Stimulated activated memory B cell treated with anti-CD40 and anti-IgM and Interleukin-4, amounts not matched to agents 10 μg/mL and 1 μg/mL and 100 μg/mL, for 72 hours (primary cell): ENCODE measurements at regions not wholly inside any gene's neighbourhood (a gene's known extent, or its start where the extent isn't known, plus 50 kb on each side); places are given as distances from the start of the nearest gene placed in this dataset.

Experiments used
- ATAC-seq: fragments of 150-1000 bp; cut with Tn5 transposase; 2 replicates; pipeline ENCODE4 v1.10.0; 2021
- H3K27ac Mint-ChIP-seq: one replicate; pipeline ENCODE4 v1.8.0; 2022; ENCODE audit warnings: mild to moderate bottlenecking, mixed read lengths
- H3K27me3 Mint-ChIP-seq: one replicate; pipeline ENCODE4 v1.8.0; 2022; ENCODE audit warnings: mixed read lengths
- H3K36me3 Mint-ChIP-seq: one replicate; pipeline ENCODE4 v1.8.0; 2022; ENCODE audit warnings: mixed read lengths
- H3K4me1 Mint-ChIP-seq: one replicate; pipeline ENCODE4 v1.8.0; 2022; ENCODE audit warnings: mixed read lengths
- H3K4me3 Mint-ChIP-seq: one replicate; pipeline ENCODE4 v1.8.0; 2022; ENCODE audit warnings: mild to moderate bottlenecking, moderate library complexity, mixed read lengths
- H3K9me3 Mint-ChIP-seq: one replicate; pipeline ENCODE4 v1.8.0; 2022; ENCODE audit warnings: mixed read lengths

DNA sequence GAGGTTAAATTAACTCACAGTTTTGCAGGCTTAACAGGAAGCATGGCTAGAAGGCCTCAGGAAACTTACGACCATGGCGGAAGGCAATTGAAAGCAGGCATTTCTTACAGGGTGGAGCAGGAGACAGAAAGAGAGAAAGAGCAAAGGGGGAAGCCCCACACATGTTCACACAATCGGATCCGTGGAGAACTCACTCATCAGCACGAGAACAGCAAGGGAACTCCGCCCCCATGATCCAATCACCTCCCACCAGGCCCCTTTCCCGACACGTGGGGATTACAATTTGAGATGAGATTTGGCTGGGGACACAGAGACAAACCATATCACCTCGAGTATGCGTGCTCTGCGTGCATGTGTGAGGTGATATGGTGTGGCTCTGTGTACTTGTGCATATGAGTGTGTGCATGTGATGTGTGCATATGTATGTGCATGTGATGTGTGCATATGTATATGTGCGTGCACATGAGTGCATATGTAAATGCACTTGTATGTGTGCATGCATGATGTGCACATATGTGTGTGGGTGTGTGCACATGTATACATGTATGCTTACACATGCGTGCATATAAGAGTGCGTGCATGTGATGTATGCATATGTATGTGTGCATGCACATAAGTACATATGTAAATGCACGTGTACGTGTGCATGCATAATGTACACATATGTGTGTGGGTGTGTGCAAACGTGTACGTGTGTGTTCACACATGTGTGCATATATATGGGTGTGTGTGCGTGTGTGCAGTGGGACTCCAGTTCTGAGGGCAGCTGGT is 108.7 kb upstream of the HDAC4 start:
- no peaks in the 10 kb centered on the region for H3K4me1 Mint-ChIP-seq
- no peaks in the 10 kb centered on the region for H3K36me3 Mint-ChIP-seq
- no peak for ATAC-seq
- H3K27me3 Mint-ChIP-seq, result no peaks in the 10 kb centered on the region
- H3K4me3 Mint-ChIP-seq, result no peak overlapping the region
- no peak overlapping the region for H3K27ac Mint-ChIP-seq
- H3K9me3 Mint-ChIP-seq, result peaks cover 2% of the 10 kb centered on the region

DNA sequence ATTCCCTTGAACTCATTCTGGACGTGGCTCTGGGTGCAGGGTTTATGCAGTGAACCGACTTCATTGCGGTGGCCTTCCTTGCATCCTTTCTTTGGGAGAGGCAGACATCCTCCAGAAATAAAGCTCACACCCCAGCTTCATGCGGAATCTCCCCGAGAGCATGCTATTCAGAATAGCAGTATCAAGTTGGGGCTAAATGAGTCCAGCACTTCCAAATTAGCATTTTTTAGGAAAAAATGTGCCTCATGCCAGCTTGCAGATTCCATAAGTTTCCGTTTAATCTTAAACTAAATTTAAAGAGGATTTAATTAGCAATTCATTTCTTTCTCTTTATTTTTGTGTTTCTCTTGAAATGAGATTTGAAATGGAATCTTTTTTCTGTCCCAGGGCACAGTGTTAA is 107.4 kb upstream of the HDAC4 start:
- Mint-ChIP-seq H3K27ac (no peak overlapping the region), H3K4me3 (no peak overlapping the region), H3K4me1 (no peaks in the 10 kb centered on the region), H3K36me3 (no peaks in the 10 kb centered on the region), H3K27me3 (peaks cover 7% of the 10 kb centered on the region), H3K9me3 (peaks cover 2% of the 10 kb centered on the region)
- ATAC-seq, result no peak

DNA sequence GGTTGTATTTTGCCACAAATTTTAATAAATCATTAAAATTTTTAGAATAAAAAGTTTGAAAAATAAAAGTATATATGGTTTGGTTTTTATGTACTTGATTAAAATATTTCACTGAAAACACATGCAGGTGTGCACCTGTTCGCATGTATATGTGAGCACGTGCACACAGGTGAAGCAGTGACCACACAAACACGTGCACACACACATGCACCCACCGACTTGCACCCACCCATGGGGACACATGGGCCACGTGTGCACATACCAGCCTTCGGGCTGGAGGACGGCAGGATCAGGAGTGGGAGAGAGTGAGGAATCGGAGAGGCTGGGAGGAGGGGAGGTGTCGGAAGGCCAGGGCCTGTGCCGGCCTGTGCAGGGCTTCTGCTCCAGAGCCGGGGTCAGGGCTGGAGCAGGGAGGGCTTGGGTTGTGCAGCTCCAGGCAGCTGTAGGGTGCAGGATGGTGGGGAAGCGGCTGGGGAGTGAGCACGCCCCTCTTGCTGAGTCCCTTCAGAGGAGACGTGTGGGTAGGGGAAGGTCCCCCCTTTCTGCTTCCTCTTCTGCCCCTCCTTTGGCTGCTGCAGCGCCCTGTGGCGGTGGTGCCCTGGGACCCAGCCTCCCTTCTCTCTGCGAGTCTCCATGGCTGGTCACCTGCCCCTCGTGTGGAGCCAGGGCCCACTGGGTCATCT is 106.9 kb upstream of the HDAC4 start:
- Mint-ChIP-seq H3K9me3 (no peaks in the 10 kb centered on the region), H3K27ac (no peak overlapping the region), H3K4me3 (no peak overlapping the region), H3K27me3 (peaks cover 11% of the 10 kb centered on the region), H3K4me1 (no peaks in the 10 kb centered on the region), H3K36me3 (no peaks in the 10 kb centered on the region)
- no peak for ATAC-seq

DNA sequence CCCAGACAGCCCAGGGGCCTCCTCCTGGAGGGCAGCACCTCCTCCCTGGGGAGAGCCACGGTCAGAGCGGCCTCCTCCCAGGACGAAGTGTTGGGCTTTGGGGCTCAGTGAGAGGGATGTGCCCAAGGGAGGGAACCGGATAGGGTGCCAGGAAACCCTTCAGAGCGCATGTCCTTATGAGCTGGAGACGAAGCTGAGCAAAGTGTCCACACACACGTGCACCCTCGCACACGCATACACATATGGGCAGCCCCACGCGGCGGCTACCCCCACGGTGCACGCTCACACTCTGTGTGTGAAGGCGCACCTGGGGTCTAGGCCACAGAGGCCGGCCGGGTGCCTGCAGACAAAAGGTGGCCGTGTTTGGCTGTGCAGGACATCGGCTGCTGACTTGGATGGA is 106.1 kb upstream of the HDAC4 start:
- no peaks in the 10 kb centered on the region for H3K9me3 Mint-ChIP-seq
- H3K36me3 Mint-ChIP-seq, result no peaks in the 10 kb centered on the region
- H3K27me3 Mint-ChIP-seq, result peaks cover 18% of the 10 kb centered on the region
- H3K27ac Mint-ChIP-seq, result no peak overlapping the region
- no peaks in the 10 kb centered on the region for H3K4me1 Mint-ChIP-seq
- no peak for ATAC-seq
- no peak overlapping the region for H3K4me3 Mint-ChIP-seq

DNA sequence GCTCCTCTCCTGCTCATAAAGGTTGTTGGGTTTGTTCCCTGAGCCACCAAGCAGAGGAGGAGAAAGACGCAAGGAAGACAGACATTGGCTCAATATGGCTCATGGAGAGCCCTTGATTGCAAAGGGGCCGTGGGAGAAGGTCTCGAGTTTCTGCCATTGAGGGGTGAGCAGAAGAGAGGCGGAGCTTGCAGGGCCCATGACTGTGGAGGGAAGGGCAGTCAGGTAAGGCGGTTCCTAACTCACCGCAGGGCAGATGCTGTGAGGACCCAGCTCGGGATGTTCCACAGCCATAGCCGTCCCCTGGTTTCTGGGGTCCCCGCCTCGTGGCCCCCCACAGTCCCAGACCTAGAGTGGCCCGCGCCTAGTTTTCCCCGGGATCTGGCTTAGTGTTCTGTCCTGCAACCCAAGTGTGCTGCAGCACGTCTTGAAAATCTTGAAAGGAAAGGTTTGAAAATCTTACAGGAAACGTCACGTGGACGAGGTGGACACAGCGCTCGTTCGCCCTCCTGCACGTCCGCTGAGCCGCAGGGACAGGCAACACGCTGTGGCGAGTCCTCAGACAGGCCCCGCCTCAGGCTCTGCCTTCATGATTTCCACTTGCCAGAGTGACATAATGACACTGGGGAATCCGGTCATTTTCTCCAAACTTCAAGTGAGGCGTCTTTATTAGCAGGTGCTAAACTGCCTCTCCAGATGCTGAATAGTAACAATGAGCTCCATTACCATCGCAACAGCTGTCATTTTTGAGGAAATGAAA is 105.5 kb upstream of the HDAC4 start:
- H3K36me3 Mint-ChIP-seq, result no peaks in the 10 kb centered on the region

DNA sequence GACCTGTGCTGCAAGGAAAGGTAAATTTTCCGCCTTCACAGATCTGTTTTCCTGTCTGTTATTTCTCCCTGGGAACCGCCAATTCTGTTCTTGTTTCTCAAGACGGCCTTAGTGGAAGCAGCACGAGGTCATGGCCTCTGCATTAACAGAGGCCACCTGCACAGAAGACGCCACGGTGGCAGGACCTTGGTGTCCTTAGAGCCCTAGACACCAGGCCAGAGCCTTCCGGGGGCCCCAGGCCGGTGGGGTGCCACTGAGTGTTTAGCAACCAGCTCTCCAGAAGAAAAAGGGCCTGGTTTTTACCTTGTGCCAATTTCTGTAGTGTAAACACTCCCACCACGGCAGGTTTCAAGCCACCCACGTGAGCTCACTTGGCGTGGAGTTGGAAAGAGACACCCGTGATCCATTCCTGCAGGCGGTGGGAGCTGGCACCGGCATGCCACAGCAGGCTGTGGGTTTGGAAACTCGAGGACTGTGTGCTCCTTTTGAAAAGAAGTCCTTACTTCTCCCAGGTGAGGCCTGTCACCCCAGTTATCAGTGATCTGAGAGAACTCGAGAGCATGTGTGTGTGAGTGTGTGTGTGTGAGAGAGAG is 103.9 kb upstream of the HDAC4 start:
- Mint-ChIP-seq H3K27ac (no peak overlapping the region), H3K4me3 (no peak overlapping the region), H3K27me3 (peaks cover 39% of the 10 kb centered on the region), H3K36me3 (no peaks in the 10 kb centered on the region), H3K9me3 (no peaks in the 10 kb centered on the region), H3K4me1 (no peaks in the 10 kb centered on the region)
- no peak for ATAC-seq

More for the DNA sequence above, 105.5 kb upstream of the HDAC4 start:
- H3K4me1 Mint-ChIP-seq, result no peaks in the 10 kb centered on the region
- no peak overlapping the region for H3K27ac Mint-ChIP-seq
- ATAC-seq, result no peak
- peaks cover 25% of the 10 kb centered on the region for H3K27me3 Mint-ChIP-seq
- H3K4me3 Mint-ChIP-seq, result no peak overlapping the region
- no peaks in the 10 kb centered on the region for H3K9me3 Mint-ChIP-seq

DNA sequence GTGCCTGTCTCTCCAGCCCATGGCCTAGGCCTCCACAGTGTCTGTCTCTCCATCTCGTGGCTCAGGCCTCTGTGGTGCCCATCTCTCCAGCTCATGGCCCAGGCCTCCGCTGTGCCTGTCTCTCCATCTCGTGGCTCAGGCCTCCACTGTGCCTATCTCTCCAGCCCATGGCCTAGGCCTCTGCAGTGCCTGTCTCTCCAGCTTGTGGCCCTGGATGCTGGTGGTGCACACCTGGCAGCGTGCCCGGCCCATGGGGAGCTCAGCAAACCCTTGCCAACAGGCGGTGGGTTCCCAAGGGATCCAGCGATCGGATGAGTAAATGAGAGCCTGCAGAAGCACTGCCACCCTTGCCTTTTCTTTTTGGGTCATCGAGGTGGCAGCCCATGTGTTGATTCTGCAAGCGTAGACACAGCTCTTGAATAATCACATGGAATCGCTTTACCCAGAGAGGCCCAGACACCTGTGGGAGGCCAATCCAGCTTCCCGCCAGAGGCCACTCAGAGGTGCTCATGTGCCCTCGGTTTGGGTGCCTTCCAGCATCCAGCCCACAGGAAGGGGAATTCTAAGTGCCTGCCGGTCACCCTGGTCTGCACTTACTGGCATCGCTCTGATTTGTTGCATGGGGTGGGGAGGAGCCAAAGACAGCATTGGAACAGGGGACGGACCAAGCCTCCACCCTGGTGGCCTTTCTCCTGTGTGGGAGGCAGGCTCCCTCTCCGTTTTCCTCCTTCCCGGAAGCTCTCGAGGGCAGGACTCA is 101.8 kb upstream of the HDAC4 start:
- H3K9me3 Mint-ChIP-seq, result no peaks in the 10 kb centered on the region
- H3K27ac Mint-ChIP-seq, result no peak overlapping the region
- H3K4me1 Mint-ChIP-seq, result no peaks in the 10 kb centered on the region
- no peak for ATAC-seq
- H3K4me3 Mint-ChIP-seq, result no peak overlapping the region
- H3K36me3 Mint-ChIP-seq, result no peaks in the 10 kb centered on the region
- H3K27me3 Mint-ChIP-seq, result peaks cover 54% of the 10 kb centered on the region

DNA sequence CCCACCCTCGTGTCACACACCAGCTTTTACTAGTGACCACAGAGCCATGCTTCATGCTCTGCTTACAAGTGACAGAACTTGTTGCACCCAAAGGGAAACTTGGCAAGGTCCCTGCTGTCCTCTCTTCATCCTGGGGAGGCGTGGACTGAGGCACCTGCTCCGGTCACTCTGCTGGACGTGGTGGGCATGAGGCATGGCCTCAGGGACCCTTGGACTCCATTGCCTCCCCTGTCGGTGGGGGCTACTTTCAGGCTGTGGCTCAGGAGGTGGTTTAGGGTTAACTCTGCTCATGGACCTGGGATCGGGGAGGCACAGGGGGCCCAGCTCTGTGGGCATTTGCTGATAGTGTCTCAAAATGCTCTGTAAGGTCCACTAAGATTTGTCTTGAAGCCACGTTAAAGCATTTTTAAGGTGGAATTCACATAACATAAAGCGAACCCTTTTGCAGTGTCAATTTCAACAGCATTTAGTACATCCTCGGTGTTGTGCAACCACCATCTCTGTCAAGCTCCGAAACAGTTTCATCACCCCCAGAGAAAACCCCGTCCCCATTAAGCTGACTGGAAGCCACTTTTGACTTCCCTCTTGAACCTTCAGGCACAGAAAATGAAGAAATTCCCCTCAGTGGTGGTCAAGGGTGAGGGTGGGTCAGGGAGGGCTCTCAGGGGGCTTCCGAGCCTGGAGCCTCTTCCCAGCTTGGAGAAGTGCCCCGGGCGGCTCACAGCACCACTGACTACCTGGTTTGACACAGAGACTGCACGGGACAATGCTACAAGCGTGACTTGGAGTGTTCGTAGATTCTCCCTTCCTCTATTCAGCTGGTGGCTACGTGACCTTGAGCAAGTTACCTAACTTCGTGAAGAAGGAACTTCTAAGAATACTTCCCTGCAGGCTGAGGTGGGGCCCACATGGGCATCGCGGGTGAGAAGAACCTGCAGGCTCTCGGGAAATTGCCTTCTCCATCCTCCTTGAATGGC is 100.0 kb upstream of the HDAC4 start:
- Mint-ChIP-seq H3K27ac (no peak overlapping the region), H3K4me3 (no peak overlapping the region), H3K4me1 (no peaks in the 10 kb centered on the region)

DNA sequence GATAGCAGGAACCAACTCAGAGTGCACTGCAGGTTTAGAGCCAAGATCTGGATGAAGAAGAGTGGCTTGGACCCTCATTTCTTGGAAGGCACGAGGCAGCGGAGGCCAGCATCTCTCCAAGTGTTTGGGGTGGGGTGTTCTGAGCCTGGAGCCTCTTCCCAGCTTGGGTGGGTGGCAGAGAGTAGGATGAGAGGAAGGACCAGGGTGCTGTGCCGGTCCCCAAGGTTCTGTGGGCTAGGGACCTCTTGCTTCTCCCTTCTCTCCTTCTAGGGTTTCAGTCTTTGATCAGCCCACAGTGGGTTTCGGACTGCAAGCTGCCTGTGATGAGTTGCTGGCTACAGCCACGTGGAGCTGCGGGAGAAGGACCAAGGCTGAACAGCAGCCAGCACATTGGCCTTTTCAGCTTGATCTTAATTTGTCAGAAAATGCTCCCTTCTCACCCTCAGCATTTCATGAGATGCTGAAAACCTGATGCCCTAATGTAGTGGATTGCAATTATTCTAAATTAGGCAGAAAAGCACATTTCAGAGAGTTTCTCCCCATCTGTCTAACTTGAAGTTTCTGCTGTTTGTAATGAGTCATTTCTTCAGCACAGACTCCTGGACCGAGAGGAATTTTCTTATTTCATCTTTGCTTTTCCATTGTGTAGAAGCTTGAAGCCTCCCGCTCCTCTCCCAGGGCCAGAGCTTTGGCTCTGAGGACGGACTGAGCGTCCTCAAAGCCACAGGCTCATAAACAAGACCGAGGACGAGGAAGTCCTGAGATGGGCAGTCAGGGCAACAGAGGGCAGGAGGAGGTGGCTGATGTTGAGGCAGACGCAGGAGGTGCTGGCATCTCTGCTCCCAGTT is 99.1 kb upstream of the HDAC4 start:
- Mint-ChIP-seq H3K36me3 (no peaks in the 10 kb centered on the region), H3K27ac (no peak overlapping the region), H3K9me3 (peaks cover 2% of the 10 kb centered on the region), H3K4me1 (no peaks in the 10 kb centered on the region), H3K4me3 (no peak overlapping the region), H3K27me3 (peaks cover 67% of the 10 kb centered on the region)
- ATAC-seq, result no peak

More for the DNA sequence above, 100.0 kb upstream of the HDAC4 start:
- Mint-ChIP-seq H3K36me3 (no peaks in the 10 kb centered on the region), H3K9me3 (peaks cover 2% of the 10 kb centered on the region), H3K27me3 (peaks cover 62% of the 10 kb centered on the region)
- ATAC-seq, result no peak

DNA sequence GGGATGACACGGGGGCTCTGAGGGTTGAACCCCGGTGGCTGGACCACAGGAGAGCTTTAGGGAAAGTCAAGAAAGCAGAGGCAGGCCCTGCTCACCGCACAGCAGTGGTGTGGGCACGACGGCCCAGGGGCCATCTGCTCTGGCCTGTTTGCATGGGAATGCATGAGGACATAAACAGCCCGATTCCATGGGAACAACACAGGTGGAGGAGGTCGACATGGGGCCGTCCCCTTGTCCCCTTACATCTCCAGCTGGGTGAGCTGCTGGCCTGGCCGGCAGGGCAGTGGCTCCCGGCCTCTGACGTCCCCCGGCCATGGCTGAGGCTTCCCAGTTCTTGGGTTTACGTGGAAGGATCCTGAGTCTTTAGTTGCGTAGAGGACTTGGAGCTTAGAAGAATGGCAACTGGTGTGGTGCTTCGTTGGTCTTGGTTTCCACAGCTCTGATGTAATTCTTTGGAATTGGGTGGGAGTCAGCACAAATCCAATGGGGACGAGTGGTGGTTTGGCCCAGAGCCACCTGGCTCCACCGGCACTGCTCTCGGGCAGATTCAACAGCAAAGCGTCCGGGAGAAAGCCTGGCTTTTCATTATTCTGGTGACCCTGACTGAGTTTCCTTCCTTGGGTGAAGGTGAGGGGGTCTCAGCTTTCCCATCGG is 98.3 kb upstream of the HDAC4 start:
- Mint-ChIP-seq H3K9me3 (peaks cover 2% of the 10 kb centered on the region), H3K27me3 (peaks cover 76% of the 10 kb centered on the region), H3K36me3 (no peaks in the 10 kb centered on the region), H3K27ac (no peak overlapping the region), H3K4me1 (no peaks in the 10 kb centered on the region), H3K4me3 (no peak overlapping the region)
- ATAC-seq, result no peak

DNA sequence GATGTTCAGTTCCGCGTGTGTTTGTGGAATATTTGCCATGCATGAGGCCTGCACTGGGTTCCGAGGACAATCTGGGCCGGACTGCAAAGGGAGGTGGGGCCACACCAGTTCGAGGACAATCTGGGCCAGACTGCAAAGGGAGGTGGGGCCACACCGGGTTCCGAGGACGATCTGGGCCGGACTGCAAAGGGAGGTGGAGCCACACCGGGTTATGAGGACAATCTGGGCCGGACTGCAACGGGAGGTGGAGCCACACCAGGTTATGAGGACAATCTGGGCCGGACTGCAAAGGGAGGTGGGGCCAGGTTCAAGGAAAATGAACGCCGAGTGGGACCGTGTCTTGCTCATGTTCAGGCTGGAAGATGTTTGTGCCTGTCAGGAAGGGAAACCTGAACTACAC is 97.8 kb upstream of the HDAC4 start:
- no peaks in the 10 kb centered on the region for H3K4me1 Mint-ChIP-seq
- no peaks in the 10 kb centered on the region for H3K36me3 Mint-ChIP-seq
- no peak overlapping the region for H3K27ac Mint-ChIP-seq
- H3K4me3 Mint-ChIP-seq, result no peak overlapping the region
- no peak for ATAC-seq
- peaks cover 77% of the 10 kb centered on the region for H3K27me3 Mint-ChIP-seq
- H3K9me3 Mint-ChIP-seq, result peaks cover 2% of the 10 kb centered on the region

DNA sequence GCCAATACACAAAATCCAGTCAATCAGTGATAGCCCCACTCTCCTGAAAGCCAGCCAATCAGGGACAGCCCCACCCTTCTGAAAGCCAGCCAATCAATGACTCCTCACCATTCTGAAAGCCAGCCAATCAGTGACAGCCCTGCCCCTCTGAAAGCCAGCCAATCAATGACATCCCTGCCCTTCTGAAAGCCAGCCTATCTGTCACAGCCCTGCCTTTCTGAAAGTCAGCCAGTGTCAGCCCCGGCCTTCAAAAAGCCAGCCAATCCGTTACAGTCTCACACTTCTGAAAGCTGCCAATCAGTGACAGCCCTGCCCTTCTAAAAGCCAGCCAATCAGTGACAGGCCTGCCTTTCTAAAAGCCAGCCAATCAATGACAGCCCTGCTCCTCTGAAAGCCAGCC is 95.9 kb upstream of the HDAC4 start:
- Mint-ChIP-seq H3K27me3 (peaks cover 77% of the 10 kb centered on the region), H3K4me1 (no peaks in the 10 kb centered on the region), H3K27ac (no peak overlapping the region), H3K4me3 (no peak overlapping the region), H3K36me3 (no peaks in the 10 kb centered on the region), H3K9me3 (peaks cover 2% of the 10 kb centered on the region)
- no peak for ATAC-seq

DNA sequence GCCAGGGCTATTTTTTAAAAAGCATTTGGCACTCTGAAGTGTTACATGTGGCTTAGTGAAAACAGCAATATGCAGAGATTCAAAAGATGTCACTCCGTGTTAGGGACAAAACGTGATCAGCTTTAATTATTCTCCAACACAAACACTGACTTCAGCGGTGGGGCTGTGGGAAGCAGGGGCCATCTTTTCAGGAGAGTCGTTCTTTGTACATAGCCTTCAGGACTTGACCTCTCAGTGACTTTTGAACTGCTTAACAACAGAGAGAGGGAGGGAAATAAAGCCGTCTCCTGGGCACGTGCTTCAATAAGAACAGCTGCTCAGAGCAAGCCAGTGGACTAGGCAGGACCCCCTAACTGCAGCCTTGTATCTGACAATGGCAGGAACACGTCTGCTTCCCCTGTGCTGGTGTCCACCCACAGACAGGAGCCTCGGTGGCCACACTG is 95.0 kb upstream of the HDAC4 start:
- Mint-ChIP-seq H3K36me3 (no peaks in the 10 kb centered on the region), H3K4me1 (no peaks in the 10 kb centered on the region), H3K4me3 (no peak overlapping the region), H3K27me3 (peaks cover 74% of the 10 kb centered on the region), H3K27ac (no peak overlapping the region), H3K9me3 (peaks cover 2% of the 10 kb centered on the region)
- no peak for ATAC-seq
